Large intestine (tissue), 3 donors: ENCODE measurements at regions not wholly inside any gene's neighbourhood (a gene's known extent, or its start where the extent isn't known, plus 50 kb on each side); places are given as distances from the start of the nearest gene placed in this dataset.

Experiments used
- DNase-seq, 2 donors: peaks; one replicate each; pipeline versions ENCODE4 v3.0.0 to v3.0.0-alpha.2; 2013
- H3K27ac ChIP-seq: one replicate; pipeline ENCODE4 v1.5.1; 2013; ENCODE audit warnings: low read length
- H3K27me3 ChIP-seq: 2 replicates; pipeline ENCODE4 v1.6.1; 2013; ENCODE audit warnings: low read length; ENCODE audit not compliant: control insufficient read depth, insufficient read depth
- H3K36me3 ChIP-seq: 2 replicates; pipeline ENCODE4 v1.6.1; 2013; ENCODE audit warnings: low read length; ENCODE audit not compliant: control insufficient read depth, insufficient read depth
- H3K4me1 ChIP-seq: one replicate; pipeline ENCODE4 v1.6.1; 2013; ENCODE audit warnings: low read length; ENCODE audit not compliant: control insufficient read depth, insufficient read depth
- H3K4me3 ChIP-seq: one replicate; pipeline ENCODE4 v1.5.1; 2013; ENCODE audit warnings: low read length
- H3K9me3 ChIP-seq: one replicate; pipeline ENCODE4 v1.6.1; 2013; ENCODE audit warnings: mild to moderate bottlenecking, low read depth, low read length, moderate library complexity; ENCODE audit not compliant: control insufficient read depth
- WGBS: methylation state at CpG from one replicate; pipeline ENCODE4 v1.1.5; 2013; ENCODE audit warnings: low lambda C conversion rate; ENCODE audit not compliant: insufficient coverage; 5-methylcytosine and 5-hydroxymethylcytosine counted together

DNA sequence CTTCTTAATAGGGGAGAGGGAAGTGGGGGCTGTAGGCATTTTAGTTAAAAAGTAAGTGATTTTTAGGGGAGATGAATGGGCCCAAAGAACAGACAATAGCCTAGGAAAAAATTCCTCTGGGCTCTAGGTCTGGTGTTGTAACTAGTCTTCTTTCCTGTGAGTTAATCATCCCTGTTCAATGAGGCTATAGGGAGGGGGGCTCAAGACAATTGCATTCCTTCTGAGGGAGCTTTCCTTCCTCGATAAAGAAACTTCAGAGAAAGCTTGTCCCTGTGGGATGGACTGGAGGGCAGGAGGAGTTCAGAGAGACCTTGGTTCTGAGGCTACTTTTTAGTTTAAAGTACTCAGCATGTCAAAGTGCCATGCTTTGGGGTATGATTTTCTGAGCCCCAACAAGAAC, 127.2 kb downstream of the BBS10 start:
- no peak overlapping the region for H3K27ac ChIP-seq
- DNase-seq, result no peak
- no peaks in the 10 kb centered on the region for H3K9me3 ChIP-seq
- no peak overlapping the region for H3K4me3 ChIP-seq
- no CpG with 5 or more reads among the region's 1 CpG for WGBS
- no peaks in the 10 kb centered on the region for H3K36me3 ChIP-seq
- no peaks in the 10 kb centered on the region for H3K27me3 ChIP-seq
- H3K4me1 ChIP-seq, result no peaks in the 10 kb centered on the region

DNA sequence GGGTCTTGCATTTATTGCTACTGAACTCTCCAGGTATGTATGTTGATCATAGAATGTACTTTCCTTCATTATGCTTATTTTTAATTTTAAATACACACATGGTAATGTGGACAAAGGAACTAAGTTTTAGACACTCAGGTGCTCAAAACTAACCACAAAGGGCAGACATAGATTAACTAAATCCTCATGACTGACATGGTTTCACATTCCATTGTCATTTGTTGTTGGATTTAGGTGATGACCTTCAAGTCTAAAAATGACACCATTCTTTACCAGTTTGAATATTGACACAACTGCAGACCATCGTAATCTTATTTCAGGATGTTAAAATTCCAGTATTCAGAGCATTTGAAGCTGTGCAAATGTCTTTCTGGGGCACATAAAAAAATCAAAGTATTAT, 128.4 kb downstream of the BBS10 start:
- Histone ChIP-seq H3K9me3 (no peaks in the 10 kb centered on the region), H3K27ac (no peak overlapping the region), H3K4me3 (no peak overlapping the region), H3K27me3 (no peaks in the 10 kb centered on the region), H3K36me3 (no peaks in the 10 kb centered on the region), H3K4me1 (no peaks in the 10 kb centered on the region)
- WGBS, result no CpG with 5 or more reads among the region's 1 CpG
- DNase-seq, result no peak

DNA sequence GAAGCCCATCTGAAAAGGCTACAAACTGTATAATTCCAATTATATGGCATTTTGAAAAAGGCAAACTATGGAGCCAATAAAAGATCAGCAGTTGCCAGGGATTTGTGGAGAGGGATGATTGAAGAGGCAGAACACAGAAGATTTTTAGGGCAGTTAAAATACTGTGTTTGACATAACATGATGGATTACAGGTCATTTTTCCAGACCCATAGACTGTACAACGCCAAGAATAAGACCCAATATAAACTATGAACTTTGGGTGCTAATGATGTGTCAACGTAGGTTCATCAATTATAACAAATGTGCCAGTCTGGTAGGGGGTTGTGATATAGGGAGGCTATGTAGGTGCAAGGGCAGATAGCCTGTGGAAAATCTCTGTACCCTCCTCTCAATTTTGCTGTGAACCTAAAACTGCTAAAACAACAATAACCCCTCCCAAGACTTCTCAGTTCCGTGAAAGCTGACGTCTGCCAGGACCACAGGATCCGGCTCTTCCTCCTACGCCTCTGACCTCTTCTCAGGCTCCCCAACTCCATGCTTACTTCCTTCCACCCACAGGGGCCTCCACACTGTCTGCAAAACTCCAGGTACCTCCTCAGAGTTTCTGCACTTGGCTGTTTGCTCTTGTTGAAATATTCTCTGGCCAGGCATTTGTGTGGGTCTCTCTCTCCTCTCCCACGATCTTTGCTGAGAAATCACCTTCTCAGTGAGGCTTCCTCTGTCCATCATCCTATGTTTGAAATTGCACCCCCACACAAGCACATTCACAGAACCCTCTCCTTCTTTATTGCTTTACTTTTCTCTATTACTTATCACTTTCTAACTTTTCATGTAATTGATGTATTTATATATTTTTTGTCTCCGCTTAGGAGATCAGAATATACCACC, 131.4 kb downstream of the BBS10 start:
- H3K27ac ChIP-seq, result no peak overlapping the region
- no peak overlapping the region for H3K4me3 ChIP-seq
- 100% methylated on average over 1 of the region's 8 CpGs for WGBS
- H3K9me3 ChIP-seq, result no peaks in the 10 kb centered on the region
- no peak for DNase-seq
- no peaks in the 10 kb centered on the region for H3K27me3 ChIP-seq
- H3K4me1 ChIP-seq, result no peaks in the 10 kb centered on the region
- H3K36me3 ChIP-seq, result no peaks in the 10 kb centered on the region

DNA sequence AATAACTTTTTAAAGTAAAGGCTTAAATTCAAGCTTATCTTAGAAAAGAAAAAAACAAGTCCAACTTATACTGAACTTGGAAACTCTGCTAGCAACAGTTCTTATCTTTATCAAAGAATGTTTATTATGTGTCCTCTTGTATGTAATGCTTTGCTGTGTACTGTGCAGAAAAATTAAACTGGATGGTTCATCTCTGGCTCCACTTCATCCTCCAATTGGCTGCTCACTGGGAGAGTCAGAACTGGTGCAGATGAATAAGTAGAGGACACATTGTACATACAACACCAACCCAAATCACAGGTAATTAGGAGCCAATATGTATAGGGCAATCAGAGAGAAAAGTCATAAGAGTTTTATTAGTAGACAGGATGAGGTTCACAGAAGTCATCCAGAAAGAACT, 123.6 kb upstream of the NAP1L1 start:
- Histone ChIP-seq H3K27ac (no peak overlapping the region), H3K4me3 (no peak overlapping the region), H3K9me3 (no peaks in the 10 kb centered on the region), H3K27me3 (peaks cover 2% of the 10 kb centered on the region), H3K4me1 (no peaks in the 10 kb centered on the region), H3K36me3 (no peaks in the 10 kb centered on the region)
- DNase-seq, result no peak

DNA sequence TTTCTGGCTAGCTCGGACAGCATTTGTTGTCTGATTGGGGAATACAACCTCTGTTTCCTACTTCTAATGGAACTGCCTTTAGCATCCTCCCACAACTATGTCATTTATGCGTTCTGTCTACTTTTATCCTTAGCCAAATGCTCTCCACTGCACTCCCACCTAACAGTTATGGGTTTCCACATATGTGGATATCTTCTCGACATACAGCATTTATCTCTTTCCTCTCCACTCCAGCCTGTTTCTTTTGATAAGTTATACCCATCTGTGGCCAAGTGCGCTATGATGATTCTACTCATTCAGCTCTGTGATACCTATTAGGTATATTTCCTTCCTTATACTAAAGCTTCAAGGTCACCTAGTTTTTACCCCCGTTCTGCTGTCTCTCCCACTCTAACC, 122.2 kb upstream of the NAP1L1 start:
- peaks cover 2% of the 10 kb centered on the region for H3K27me3 ChIP-seq
- no peaks in the 10 kb centered on the region for H3K9me3 ChIP-seq
- H3K27ac ChIP-seq, result no peak overlapping the region
- H3K4me1 ChIP-seq, result no peaks in the 10 kb centered on the region
- DNase-seq, result no peak
- no peaks in the 10 kb centered on the region for H3K36me3 ChIP-seq
- no peak overlapping the region for H3K4me3 ChIP-seq
- 96% methylated on average over 3 of the region's 5 CpGs for WGBS

DNA sequence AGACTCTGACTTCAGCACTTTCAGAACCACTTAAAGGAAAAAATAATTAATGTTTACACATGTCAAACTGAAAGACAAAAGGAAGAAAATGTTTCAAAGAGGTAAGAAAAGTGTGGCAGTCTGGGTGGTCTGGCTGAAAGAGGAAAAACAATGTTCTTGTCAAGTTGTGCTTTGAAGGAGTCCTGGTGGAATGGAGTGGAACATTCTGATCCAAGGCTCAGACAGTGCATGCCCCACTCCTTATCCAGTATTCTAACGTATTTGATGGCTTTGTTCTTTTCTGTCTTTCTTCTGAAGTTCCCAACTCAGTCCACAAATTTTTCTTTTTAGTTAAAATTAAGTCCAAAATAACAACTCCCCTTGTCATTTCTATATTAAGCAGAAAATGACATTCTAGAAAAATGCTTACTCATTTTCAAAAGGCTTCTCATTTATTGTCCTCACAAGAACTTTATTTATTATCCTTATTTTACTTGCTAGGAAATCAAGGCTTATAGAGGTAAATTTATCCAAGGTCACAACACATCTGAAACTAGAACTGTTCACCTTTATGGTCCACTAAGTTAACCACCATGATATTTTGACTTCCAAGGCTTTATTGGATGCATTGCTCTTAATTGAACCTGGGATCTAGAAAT, 121.7 kb upstream of the NAP1L1 start:
- WGBS, result 40% methylated on average over 1 of the region's 1 CpG
- no peak overlapping the region for H3K27ac ChIP-seq

DNA sequence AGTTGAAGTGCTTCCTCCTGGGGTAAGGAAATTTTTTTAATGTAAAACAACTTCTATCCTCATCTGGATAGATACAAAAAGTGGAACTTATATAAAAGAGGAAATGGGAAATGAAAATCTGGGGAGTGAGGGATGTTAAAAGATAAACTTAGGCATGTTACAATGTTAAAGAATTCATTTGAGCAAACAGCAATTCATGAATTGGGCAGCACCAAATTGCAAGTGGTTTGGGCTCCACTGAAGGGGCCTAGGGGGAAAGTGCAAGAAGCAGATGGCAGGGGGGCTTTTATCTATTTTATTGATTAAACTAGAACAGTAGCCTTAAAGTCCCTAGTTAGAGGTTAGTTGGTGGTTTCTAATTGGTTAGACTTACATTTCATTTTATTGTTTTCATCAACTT, 118.1 kb upstream of the NAP1L1 start:
- no peak for DNase-seq
- Histone ChIP-seq H3K27me3 (peaks cover 2% of the 10 kb centered on the region), H3K4me3 (no peak overlapping the region)

More for the DNA sequence above, 121.7 kb upstream of the NAP1L1 start:
- no peak for DNase-seq
- Histone ChIP-seq H3K4me3 (no peak overlapping the region), H3K27me3 (peaks cover 2% of the 10 kb centered on the region), H3K36me3 (no peaks in the 10 kb centered on the region), H3K9me3 (no peaks in the 10 kb centered on the region), H3K4me1 (no peaks in the 10 kb centered on the region)

DNA sequence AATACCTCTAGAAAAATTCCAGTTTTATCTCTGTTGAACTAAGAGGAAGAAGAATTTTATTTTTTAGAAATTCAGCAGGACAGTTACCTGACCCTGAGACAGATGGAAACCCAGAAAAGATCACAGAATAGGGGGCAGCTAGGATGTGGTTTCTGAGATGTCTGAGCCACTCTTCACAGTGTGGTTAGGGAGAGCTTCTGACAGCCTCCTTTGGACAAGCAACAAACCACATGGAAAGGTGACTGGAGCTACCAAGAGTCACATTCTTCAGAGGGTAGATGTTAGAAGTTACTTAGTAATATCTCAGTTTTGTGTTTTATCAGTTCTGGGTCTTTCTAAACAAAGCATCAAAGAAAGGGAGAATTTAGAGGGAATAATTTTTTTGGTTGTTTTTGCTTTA, 117.3 kb upstream of the NAP1L1 start:
- Histone ChIP-seq H3K27me3 (peaks cover 2% of the 10 kb centered on the region), H3K4me3 (no peak overlapping the region), H3K4me1 (no peaks in the 10 kb centered on the region), H3K27ac (no peak overlapping the region), H3K9me3 (no peaks in the 10 kb centered on the region), H3K36me3 (no peaks in the 10 kb centered on the region)
- DNase-seq, result no peak

More for the DNA sequence above, 118.1 kb upstream of the NAP1L1 start:
- Histone ChIP-seq H3K4me1 (no peaks in the 10 kb centered on the region), H3K9me3 (no peaks in the 10 kb centered on the region), H3K27ac (no peak overlapping the region), H3K36me3 (no peaks in the 10 kb centered on the region)

DNA sequence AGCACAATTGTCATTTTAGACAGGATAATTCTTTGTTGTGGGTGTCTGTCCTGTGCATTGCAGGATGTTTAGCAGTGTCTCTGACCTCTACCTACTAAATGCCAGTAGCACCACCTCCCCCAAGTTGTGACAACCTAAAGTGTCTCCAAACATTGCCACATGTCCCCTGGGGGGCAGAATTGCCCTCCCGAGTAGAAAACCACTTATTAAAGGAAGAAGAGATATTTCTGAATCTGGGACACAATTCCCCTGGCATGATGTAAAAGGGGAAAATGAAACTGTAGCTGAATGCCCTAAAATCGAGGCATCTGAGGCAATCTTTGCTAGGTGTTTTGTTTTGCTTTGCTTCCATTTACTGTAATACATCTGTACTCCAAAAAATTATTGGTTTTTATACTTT, 116.8 kb upstream of the NAP1L1 start:
- DNase-seq, result no peak
- WGBS, result 65% methylated on average over 2 of the region's 2 CpGs
- H3K27me3 ChIP-seq, result peaks cover 2% of the 10 kb centered on the region
- no peaks in the 10 kb centered on the region for H3K36me3 ChIP-seq
- no peaks in the 10 kb centered on the region for H3K9me3 ChIP-seq
- H3K27ac ChIP-seq, result no peak overlapping the region
- H3K4me3 ChIP-seq, result no peak overlapping the region
- H3K4me1 ChIP-seq, result no peaks in the 10 kb centered on the region

DNA sequence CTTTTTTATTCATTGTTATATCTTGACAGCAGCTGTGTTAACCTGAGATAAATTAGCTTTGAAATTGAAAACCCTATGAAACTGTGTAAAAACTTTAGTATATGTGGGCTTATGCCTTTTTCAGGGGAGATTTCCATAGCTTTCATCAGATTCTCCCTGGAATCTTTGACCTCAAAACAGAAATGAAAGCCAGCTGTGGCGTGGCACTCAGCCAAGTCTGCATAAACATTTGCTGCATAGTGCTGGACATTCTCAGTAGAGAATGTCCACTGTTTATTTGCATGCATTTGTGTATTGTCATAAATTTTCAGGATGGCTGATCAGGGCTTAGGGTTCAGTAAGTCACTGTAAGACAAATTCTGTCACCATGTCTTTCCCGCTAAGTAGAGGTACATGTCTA, 115.3 kb upstream of the NAP1L1 start:
- H3K27ac ChIP-seq, result no peak overlapping the region
- no peaks in the 10 kb centered on the region for H3K4me1 ChIP-seq
- H3K9me3 ChIP-seq, result no peaks in the 10 kb centered on the region
- H3K36me3 ChIP-seq, result no peaks in the 10 kb centered on the region
- H3K4me3 ChIP-seq, result no peak overlapping the region
- H3K27me3 ChIP-seq, result no peaks in the 10 kb centered on the region
- WGBS, result no CpG with 5 or more reads among the region's 2 CpGs
- no peak for DNase-seq

DNA sequence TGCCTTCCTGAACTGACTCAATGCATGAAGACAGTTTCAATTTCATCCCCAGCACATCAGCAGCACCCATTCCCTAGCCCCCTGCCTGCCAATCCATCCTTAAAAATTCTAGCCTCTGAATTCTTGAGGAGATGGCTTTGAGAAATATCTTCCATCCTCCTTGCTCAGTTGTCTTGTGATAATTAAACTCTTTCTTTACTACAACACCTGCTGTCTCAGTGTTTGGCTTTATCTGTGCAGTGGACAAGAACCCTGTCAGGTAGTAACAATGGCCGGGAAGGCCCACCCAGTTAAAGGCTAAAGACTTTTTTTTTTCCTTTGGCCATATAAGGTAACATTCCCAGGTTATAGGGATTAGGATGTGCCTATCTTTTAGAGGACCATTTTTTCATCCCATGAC, 114.4 kb upstream of the NAP1L1 start:
- Histone ChIP-seq H3K36me3 (no peaks in the 10 kb centered on the region), H3K27ac (no peak overlapping the region), H3K4me3 (no peak overlapping the region), H3K9me3 (no peaks in the 10 kb centered on the region), H3K4me1 (no peaks in the 10 kb centered on the region), H3K27me3 (no peaks in the 10 kb centered on the region)
- no peak for DNase-seq
- WGBS, result no CpG with 5 or more reads among the region's 1 CpG
